GDM1 (cell line): ENCODE measurements at regions not wholly inside any gene's neighbourhood (a gene's known extent, or its start where the extent isn't known, plus 50 kb on each side); places are given as distances from the start of the nearest gene placed in this dataset.

Source experiments
- DNase-seq: peaks from one replicate; lab custom pipeline; 2025; lab: John Stamatoyannopoulos, UW

GRCh38 chr6:155520078-155520477 is 64.4 kb upstream of the NOX3 start:
- DNase-seq, result no peak

GRCh38 chr6:155519176-155519738 is 63.6 kb upstream of the NOX3 start:
- DNase-seq, result no peak

- DNase-seq, result no peak
These were observed 61.7 kb upstream of the NOX3 start for GRCh38 chr6:155517294-155517693.

GRCh38 chr6:155510879-155511278 is 55.2 kb upstream of the NOX3 start:
- no peak for DNase-seq

GRCh38 chr6:155509743-155510475 is 54.3 kb upstream of the NOX3 start:
- DNase-seq, result no peak

GRCh38 chr6:155505608-155505989 is 50.0 kb upstream of the NOX3 start:
- DNase-seq, result no peak
